Transverse colon (tissue), 4 donors: ENCODE measurements at regions not wholly inside any gene's neighbourhood (a gene's known extent, or its start where the extent isn't known, plus 50 kb on each side); places are given as distances from the start of the nearest gene placed in this dataset.

ENCODE experiments used
- DNase-seq: peaks from one replicate; pipeline ENCODE4 v3.0.0-alpha.2; 2019
- H3K27ac ChIP-seq, 4 donors: fragments of 200-600 bp; sonication (generic); 2 replicates each; pipeline ENCODE4 v1.5.1; 2016 to 2018; ENCODE audit warnings: inconsistent platforms in 4 of 4
- H3K27me3 ChIP-seq: fragments of 200-600 bp; sonication (generic); 2 replicates; pipeline ENCODE4 v1.5.1; 2017; ENCODE audit warnings: inconsistent platforms
- H3K36me3 ChIP-seq, 4 donors: fragments of 200-600 bp; sonication (generic); 2 replicates each; pipeline ENCODE4 v1.5.1; 2017 to 2019; ENCODE audit warnings: inconsistent platforms in 4 of 4
- H3K4me1 ChIP-seq, 4 donors: fragments of 200-600 bp; sonication (generic); 2 replicates each; pipeline ENCODE4 v1.5.1; 2017 to 2020; ENCODE audit warnings: inconsistent platforms in 4 of 4
- H3K4me3 ChIP-seq, 4 donors: fragments of 200-600 bp; sonication (generic); 1 replicate in 1 of 4; 2 replicates in 3 of 4; pipeline versions ENCODE4 v1.5.1 to v1.6.1; 2017 to 2019; ENCODE audit warnings: inconsistent platforms in 4 of 4
- H3K9me3 ChIP-seq, 2 donors: fragments of 200-600 bp; sonication (generic); 2 replicates each; pipeline ENCODE4 v1.5.1; 2017 to 2019; ENCODE audit warnings: inconsistent platforms in 2 of 2
- CTCF ChIP-seq, 5 experiments: fragments of 200-600 bp in 3 of 5; fragments of 450-650 bp in 2 of 5; sonication (generic) in 3 of 5; IDR thresholded peaks; 1 replicate in 2 of 5; 2 replicates in 3 of 5; pipeline ENCODE4 v1.5.1; 2016 to 2017; ENCODE audit warnings: antibody characterized with exemption in 5 of 5, inconsistent platforms in 3 of 5, mild to moderate bottlenecking in 2 of 5, moderate library complexity in 1 of 5
- EP300 ChIP-seq: sonication (generic); formaldehyde crosslinking; IDR thresholded peaks from one replicate; pipeline ENCODE4 v1.6.1; 2017; ENCODE audit warnings: antibody characterized with exemption, low read depth
- POLR2A ChIP-seq: fragments of 450-650 bp; IDR thresholded peaks from one replicate; pipeline ENCODE4 v1.6.1; 2016; ENCODE audit warnings: antibody characterized with exemption, mild to moderate bottlenecking, moderate library complexity
- POLR2AphosphoS5 ChIP-seq, 3 donors: sonication (generic); formaldehyde crosslinking; IDR thresholded peaks; one replicate each; pipeline ENCODE4 v1.6.1; 2016; ENCODE audit warnings: antibody characterized with exemption in 3 of 3
- WGBS, 2 donors: methylation state at CpG; one replicate each; pipeline ENCODE4 v1.1.5; 2018; ENCODE audit warnings: low coverage in 1 of 2; 5-methylcytosine and 5-hydroxymethylcytosine counted together
- in situ Hi-C, 4 donors: fragments of 200-750 bp; cut with MboI; loops; one replicate each; pipeline versions ENCODE4 v1.15.0 to v1.15.1; 2017; ENCODE audit warnings: low sequenced_read_pairs in 3 of 4, low pct_ligation_motif_present in 1 of 4, low pct_unique_long_range_greater_than_20kb in 1 of 4
- intact Hi-C: fragments of 100-400 bp; cut with DNase I; formaldehyde crosslinking; loops from one replicate; pipeline ENCODE4 v1.15.1; 2023; ENCODE audit warnings: low total_unique reads

DNA sequence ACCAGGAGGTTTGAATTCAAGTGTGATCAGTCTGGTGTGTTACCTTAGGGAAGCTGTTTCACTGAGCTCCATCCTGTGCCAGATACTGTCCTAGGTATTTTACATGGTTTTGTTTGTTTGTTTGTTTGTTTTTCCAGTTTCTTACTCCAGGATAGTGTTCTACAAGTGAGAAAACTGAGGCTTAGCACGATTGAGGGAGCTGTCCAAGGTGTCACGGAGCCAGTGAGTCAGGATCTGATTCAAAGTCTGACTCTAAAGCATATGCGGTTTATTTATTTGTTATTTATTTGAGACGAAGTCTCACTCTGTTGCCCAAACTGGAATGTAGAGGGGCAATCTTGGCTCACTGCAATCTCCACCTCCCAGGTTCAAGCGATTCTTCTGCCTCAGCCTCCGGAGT is 79.7 kb upstream of the GNG2 start:
- no peak for DNase-seq
- Histone ChIP-seq H3K9me3 (peaks cover 3 to 4% of the 10 kb centered on the region in 2 donors), H3K36me3 (no peaks in the 10 kb centered on the region), H3K27ac (no peak overlapping the region), H3K27me3 (peaks cover 6% of the 10 kb centered on the region), H3K4me1 (peaks cover 0 to 15% (median 2%) of the 10 kb centered on the region in 4 donors), H3K4me3 (no peak overlapping the region)
- intact Hi-C loops (no loop called here), in situ Hi-C loops (loop anchor here in 2 of 4 donors (10.0 to 25.0 kb wide), 3 partner anchors 207 to 818 kb away; partner anchors contain the start of gene RTRAF (in 1 of the 2))
- no peak for TF ChIP-seq CTCF (IDR thresholded peaks at IDR 0.05)
- no peak for TF ChIP-seq EP300
- no peak for TF ChIP-seq POLR2AphosphoS5 (IDR thresholded peaks at IDR 0.05)
- no peak for TF ChIP-seq POLR2A
- WGBS, 2 donors, result 14 to 46% methylated on average over 2 to 6 of the region's 6 CpGs

DNA sequence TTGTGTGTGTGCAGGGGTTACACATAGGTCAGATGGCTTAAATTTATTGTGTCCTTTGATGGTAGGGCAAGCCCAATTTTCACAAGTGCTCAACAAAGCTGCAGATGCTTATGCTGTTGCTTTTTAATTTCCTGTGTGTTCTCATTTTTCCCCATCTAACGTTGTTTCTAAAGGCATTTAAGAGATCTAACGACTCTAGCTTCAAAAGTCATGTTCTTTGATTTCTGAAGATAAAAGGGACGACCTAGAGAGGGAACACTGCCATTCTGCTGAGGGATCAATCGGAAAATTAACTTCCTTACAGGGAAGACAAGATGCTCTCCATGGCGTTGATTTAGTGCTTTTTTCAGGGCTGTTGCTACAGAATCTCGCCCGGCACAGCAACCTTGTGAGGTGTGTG is 79.0 kb upstream of the GNG2 start:
- 40 to 44% methylated on average over 4 to 7 of the region's 7 CpGs for WGBS, 2 donors
- Histone ChIP-seq H3K4me1 (peaks cover 0 to 11% (median under 1%) of the 10 kb centered on the region in 4 donors), H3K36me3 (no peaks in the 10 kb centered on the region), H3K9me3 (peaks cover 8 to 10% of the 10 kb centered on the region in 2 donors), H3K27me3 (peaks cover 6% of the 10 kb centered on the region), H3K4me3 (no peak overlapping the region), H3K27ac (no peak overlapping the region)
- intact Hi-C loops (no loop called here), in situ Hi-C loops (loop anchor here in 2 of 4 donors (10.0 to 25.0 kb wide), 3 partner anchors 206 to 819 kb away; partner anchors contain the start of gene RTRAF (in 1 of the 2))
- TF ChIP-seq EP300 (no peak), POLR2A (no peak), CTCF (IDR thresholded peaks at IDR 0.05) (no peak), POLR2AphosphoS5 (IDR thresholded peaks at IDR 0.05) (no peak)
- no peak for DNase-seq

DNA sequence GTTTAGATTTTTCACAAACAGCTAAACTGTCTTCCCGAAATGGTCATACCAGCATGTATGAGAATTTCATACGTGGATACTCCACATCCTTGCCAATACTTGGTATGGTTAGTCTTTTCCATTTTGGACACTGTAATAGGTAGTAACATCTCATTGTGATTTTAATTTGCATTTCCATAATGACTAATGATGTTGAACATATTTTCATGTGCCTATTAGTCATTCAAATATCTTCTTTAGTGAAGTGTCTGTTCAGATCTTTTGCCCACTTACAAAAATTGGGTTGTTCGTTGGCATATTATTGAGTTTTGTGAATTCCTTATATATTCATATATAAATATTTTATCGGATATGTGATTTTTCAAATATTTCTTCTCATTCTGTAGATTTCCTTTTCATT is 78.0 kb upstream of the GNG2 start:
- DNase-seq, result no peak
- peaks cover 8 to 11% of the 10 kb centered on the region in 2 donors for H3K9me3 ChIP-seq
- no peak overlapping the region for H3K4me3 ChIP-seq
- TF ChIP-seq EP300 (no peak), POLR2A (no peak), CTCF (IDR thresholded peaks at IDR 0.05) (no peak), POLR2AphosphoS5 (IDR thresholded peaks at IDR 0.05) (no peak)
- in situ Hi-C loops (loop anchor here in 2 of 4 donors (10.0 to 25.0 kb wide), 3 partner anchors 205 to 820 kb away; partner anchors contain the start of gene RTRAF (in 1 of the 2)), intact Hi-C loops (no loop called here)
- peaks cover 6% of the 10 kb centered on the region for H3K27me3 ChIP-seq
- WGBS, 2 donors, result 93 to 95% methylated on average over 4 of the region's 4 CpGs
- peaks cover 0 to 11% (median 0%) of the 10 kb centered on the region in 4 donors for H3K4me1 ChIP-seq
- no peak overlapping the region for H3K27ac ChIP-seq
- no peaks in the 10 kb centered on the region for H3K36me3 ChIP-seq

DNA sequence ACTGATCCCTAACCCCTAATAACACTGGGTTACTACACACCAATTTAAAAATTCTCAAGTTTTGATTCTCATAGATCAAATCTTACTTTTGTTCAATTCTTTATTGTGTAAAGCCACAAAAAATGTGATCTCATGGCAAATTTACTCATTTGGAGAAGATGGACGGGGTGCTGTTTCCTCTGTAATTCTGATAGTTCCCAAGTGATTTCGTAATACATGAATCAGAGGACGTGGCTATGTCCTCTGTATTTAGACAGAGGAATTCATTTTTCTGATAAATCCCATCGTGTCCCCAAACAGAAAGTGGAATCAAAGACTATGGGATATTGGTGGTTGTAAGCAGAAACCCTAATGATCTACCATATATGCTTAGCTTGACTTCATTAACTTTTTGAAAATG is 76.6 kb upstream of the GNG2 start:
- Histone ChIP-seq H3K27ac (no peak overlapping the region), H3K4me1 (peaks cover 0 to 11% (median 0%) of the 10 kb centered on the region in 4 donors), H3K27me3 (peaks cover 6% of the 10 kb centered on the region), H3K4me3 (no peak overlapping the region), H3K9me3 (peaks cover 8 to 11% of the 10 kb centered on the region in 2 donors), H3K36me3 (no peaks in the 10 kb centered on the region)
- TF ChIP-seq EP300, result no peak
- no peak for TF ChIP-seq POLR2AphosphoS5 (IDR thresholded peaks at IDR 0.05)
- no peak for TF ChIP-seq CTCF (IDR thresholded peaks at IDR 0.05)
- no peak for TF ChIP-seq POLR2A
- in situ Hi-C loops, result loop anchor here in 2 of 4 donors (10.0 to 25.0 kb wide), 3 partner anchors 204 to 821 kb away; partner anchors contain the start of gene RTRAF (in 1 of the 2)
- 39 to 45% methylated on average over 4 of the region's 4 CpGs for WGBS, 2 donors
- intact Hi-C loops, result no loop called here
- DNase-seq, result no peak
